Mesodermal cell (in vitro differentiated cells): ENCODE measurements at regions not wholly inside any gene's neighbourhood (a gene's known extent, or its start where the extent isn't known, plus 50 kb on each side); places are given as distances from the start of the nearest gene placed in this dataset.

Source experiments
- H3K27ac ChIP-seq: 2 replicates; pipeline ENCODE4 v1.7.0; 2013; ENCODE audit warnings: mild to moderate bottlenecking, low read depth, low read length, moderate library complexity; ENCODE audit not compliant: severe bottlenecking
- H3K36me3 ChIP-seq: 2 replicates; pipeline ENCODE4 v1.7.1; 2013; ENCODE audit warnings: mild to moderate bottlenecking, low read length, moderate library complexity; ENCODE audit not compliant: control insufficient read depth, insufficient read depth
- H3K4me1 ChIP-seq: one replicate; pipeline ENCODE4 v1.7.1; 2013; ENCODE audit warnings: mild to moderate bottlenecking, low read length; ENCODE audit not compliant: insufficient read depth, control insufficient read depth, poor library complexity, severe bottlenecking
- H3K4me3 ChIP-seq: 2 replicates; pipeline ENCODE4 v1.7.0; 2013; ENCODE audit warnings: low read length, control low read depth, mild to moderate bottlenecking; ENCODE audit not compliant: insufficient read depth, poor library complexity, severe bottlenecking; ENCODE audit errors: extremely low read depth
- H3K9me3 ChIP-seq: 2 replicates; pipeline ENCODE4 v1.7.1; 2013; ENCODE audit warnings: mild to moderate bottlenecking, low read length, moderate library complexity; ENCODE audit not compliant: control insufficient read depth
- WGBS, 2 experiments: methylation state at CpG; one replicate each; pipeline ENCODE4 v1.1.5; 2013; ENCODE audit warnings: missing lambda C conversion rate in 2 of 2; ENCODE audit not compliant: insufficient coverage in 2 of 2; 5-methylcytosine and 5-hydroxymethylcytosine counted together

DNA sequence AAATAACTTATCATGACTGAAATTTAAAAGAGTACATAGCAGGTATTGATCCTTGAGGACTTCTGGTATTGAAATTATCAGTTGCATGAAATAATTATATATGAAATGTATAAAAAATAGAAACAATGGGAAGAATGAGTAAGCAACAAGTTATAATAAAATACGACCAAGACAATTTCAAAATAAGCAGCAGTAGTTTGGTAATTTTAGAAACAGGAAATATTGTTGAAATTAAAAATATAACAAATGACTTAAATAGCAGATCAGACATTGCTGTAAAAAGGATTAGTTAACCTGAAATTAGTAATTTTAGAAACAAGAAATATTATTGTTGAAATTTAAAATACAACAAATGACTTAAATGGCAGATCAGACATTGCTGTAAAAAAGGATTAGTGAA lies 152.3 kb downstream of the BTC start:
- WGBS, 2 experiments: no CpG with 5 or more reads among the region's 1 CpG
- H3K4me1 ChIP-seq: peaks cover 7% of the 10 kb centered on the region
- no peaks in the 10 kb centered on the region for H3K36me3 ChIP-seq
- no peak overlapping the region for H3K27ac ChIP-seq
- H3K4me3 ChIP-seq: no peak overlapping the region
- no peaks in the 10 kb centered on the region for H3K9me3 ChIP-seq

- no CpG with 5 or more reads among the region's 1 CpG for WGBS, 2 experiments
- no peak overlapping the region for H3K4me3 ChIP-seq
- H3K9me3 ChIP-seq: no peaks in the 10 kb centered on the region
- H3K27ac ChIP-seq: no peak overlapping the region
- no peaks in the 10 kb centered on the region for H3K36me3 ChIP-seq
- no peaks in the 10 kb centered on the region for H3K4me1 ChIP-seq
Measured at GRCh38 chr4:74649193-74649592, 145.1 kb downstream of the BTC start.

DNA sequence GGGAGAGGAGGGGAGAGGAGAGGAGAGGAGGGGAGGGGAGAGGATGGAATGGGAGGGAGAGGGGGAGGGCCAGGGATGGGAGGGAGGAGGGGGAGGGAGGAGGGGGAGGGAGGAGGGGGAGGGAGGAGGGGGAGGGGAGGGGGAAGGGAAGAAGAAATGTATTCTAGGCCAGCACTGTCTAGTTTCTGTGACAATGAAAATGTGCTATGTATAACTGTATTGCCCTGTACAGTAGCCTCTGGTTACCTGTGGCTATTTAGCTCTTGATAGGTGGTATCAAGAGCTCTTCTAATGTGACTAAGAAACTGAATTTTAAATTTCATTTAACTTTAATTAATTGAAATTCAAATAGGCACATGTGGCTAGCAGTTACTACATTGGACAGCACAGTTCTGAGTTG lies 143.1 kb downstream of the BTC start:
- Histone ChIP-seq H3K27ac (no peak overlapping the region), H3K36me3 (no peaks in the 10 kb centered on the region), H3K4me1 (no peaks in the 10 kb centered on the region), H3K9me3 (no peaks in the 10 kb centered on the region), H3K4me3 (no peak overlapping the region)

DNA sequence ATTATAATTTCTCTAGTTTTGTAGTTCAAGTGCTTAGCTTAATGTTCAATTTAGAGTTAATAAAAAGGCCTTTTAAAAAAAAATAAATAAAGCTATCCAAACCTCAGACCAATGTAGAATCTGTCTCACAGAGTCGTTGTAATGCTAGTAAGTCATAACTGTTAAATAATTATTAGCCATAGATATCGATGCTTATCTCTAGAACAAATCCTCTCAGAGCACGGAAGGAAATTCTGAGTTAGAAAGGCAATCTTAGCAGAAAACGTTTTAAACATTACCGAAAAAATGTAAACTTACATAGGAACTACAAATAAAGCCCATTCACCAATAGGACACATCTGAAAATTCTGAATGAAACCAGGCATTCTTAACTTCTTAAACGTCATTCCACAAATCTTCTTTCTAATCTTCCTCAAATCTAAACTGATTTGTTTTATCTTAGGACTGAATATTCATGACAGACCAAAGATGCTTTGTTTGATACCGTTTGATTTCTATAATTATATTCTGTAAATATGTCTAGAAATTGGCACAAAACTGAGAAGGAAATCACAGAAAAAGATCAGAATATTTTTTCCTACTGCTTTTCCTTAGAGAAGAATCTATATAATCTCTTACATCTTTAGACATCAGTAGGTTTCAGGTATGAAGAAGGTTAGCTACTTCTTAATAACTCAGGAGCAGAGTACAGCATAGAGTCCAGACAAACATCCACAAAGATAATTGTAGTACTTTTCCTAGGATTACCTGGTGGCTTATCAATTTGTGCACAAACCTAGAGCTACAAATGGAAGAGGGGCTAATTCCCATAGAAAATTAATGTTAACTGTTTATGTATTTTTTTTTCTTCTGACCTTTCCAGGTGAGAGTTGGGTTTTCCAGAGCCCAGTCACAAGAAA lies 140.7 kb downstream of the BTC start:
- no peaks in the 10 kb centered on the region for H3K36me3 ChIP-seq
- no peak overlapping the region for H3K27ac ChIP-seq
- no peaks in the 10 kb centered on the region for H3K9me3 ChIP-seq
- H3K4me1 ChIP-seq: no peaks in the 10 kb centered on the region
- WGBS, 2 experiments: 68 to 83% methylated on average over 2 of the region's 7 CpGs
- H3K4me3 ChIP-seq: no peak overlapping the region

DNA sequence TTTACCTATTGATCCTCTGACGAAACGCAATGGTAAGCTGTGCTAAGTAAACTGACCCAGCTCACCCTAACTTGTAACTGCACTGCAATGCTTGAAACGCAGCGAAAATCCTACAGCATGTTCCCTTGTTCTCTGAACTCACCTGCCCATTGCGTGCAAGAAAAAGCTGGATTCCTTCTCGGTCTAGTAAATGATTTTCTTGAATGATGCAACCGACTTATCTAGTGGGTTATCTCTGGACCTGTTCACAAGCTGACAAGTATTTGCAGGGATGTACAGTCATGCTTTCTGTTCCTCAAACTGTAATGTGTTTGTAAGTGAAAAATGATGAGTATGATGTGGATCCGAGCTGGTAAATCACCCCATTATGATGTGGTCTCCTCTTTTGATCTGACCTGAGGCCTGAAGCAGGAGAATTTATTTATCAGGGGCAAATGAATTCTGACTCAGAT lies 140.1 kb downstream of the BTC start:
- no peaks in the 10 kb centered on the region for H3K4me1 ChIP-seq
- 77 to 79% methylated on average over 8 of the region's 8 CpGs for WGBS, 2 experiments
- no peak overlapping the region for H3K27ac ChIP-seq
- no peaks in the 10 kb centered on the region for H3K9me3 ChIP-seq
- H3K36me3 ChIP-seq: no peaks in the 10 kb centered on the region
- H3K4me3 ChIP-seq: no peak overlapping the region

- Histone ChIP-seq H3K4me3 (no peak overlapping the region), H3K27ac (no peak overlapping the region), H3K4me1 (peaks cover 6% of the 10 kb centered on the region), H3K9me3 (no peaks in the 10 kb centered on the region), H3K36me3 (no peaks in the 10 kb centered on the region)
- WGBS, 2 experiments: 88 to 100% methylated on average over 1 of the region's 1 CpG
Measured at GRCh38 chr4:74656596-74656995, 137.7 kb downstream of the BTC start.

DNA sequence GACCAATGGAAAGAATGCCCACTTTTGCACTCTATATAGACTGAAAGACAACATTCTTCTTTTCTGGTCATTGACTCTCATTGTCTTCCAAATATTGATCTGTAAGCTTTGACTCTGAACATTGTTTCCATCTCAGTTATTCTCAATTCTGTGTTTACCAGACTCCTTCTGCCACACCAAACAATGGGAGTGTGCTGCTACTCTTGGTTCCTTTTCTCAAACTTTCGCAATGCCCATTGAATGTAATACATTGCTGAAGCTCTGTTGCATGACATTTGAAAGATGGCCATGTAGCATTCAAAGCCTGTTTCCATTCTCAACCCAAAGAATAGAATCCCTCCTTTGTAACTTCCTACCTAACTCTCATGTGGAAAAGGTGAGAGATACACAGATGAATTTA lies 136.2 kb downstream of the BTC start:
- Histone ChIP-seq H3K4me3 (no peak overlapping the region), H3K36me3 (no peaks in the 10 kb centered on the region), H3K9me3 (no peaks in the 10 kb centered on the region), H3K27ac (no peak overlapping the region), H3K4me1 (peaks cover 6% of the 10 kb centered on the region)
- WGBS, 2 experiments: 100% methylated on average over 1 of the region's 1 CpG; no CpG with 5 or more reads in 1 of the 2 experiments

DNA sequence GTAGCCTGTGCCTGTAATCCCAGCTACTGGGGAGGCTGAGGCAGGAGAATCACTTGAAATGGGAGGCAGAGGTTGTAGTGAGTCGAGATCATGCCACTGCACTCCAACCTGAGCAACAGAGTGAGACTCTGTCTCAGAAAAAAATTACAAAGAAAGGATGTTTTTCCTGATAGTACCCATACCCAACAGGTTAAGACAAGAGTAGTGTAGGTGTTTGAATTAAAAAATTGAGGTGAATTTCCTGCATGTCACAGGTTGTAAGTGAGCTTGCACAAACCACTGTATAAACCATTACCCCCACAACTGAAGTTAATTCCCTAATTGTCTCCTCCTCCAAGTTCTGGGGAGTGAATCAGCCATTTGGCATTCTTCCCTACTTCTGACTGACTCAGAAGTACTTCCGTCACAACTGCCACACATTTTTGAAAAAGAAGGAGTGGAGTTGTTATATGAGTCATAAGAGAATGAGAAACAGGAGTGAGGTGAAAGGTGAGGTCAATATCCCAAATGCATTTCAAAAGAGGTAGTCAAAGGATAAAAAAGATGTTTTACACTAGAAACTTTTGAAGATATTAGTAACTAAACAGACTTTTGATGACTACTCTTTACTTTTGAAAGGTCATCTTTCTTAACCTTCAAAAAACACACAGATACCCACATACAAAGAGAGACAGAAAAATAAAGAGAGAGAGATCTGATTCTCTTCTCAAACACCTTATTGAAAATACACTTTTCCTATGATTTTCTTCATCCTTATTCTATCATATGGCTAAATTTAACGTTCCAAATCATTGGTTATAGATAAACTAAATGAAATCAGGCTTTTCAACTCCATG lies 134.5 kb downstream of the BTC start:
- H3K36me3 ChIP-seq: no peaks in the 10 kb centered on the region
- WGBS, 2 experiments: 92 to 100% methylated on average over 1 of the region's 3 CpGs
- H3K4me1 ChIP-seq: peaks cover 6% of the 10 kb centered on the region
- H3K4me3 ChIP-seq: no peak overlapping the region
- no peaks in the 10 kb centered on the region for H3K9me3 ChIP-seq
- peak overlapping the region; percentile 73 for H3K27ac ChIP-seq

DNA sequence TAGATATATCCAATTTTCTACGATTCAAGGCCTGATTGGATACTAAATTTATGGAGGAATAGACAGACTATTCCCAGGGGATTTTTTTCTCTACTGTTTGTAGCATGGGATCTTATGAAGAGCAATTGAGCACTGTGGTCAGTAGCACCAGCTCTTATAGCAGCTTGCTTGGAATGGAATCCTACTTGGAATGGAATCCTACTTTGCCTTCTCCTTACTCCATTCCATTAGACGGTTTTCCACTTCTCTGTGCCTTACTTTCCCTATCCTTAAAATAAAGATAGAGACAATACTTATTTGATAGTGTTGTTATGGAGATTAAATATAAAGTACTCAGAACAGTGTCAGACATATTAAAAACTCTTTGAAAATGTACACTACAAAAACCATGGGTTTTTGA lies 133.5 kb downstream of the BTC start:
- H3K4me3 ChIP-seq: no peak overlapping the region
- no peaks in the 10 kb centered on the region for H3K9me3 ChIP-seq
- no peaks in the 10 kb centered on the region for H3K36me3 ChIP-seq
- no CpG with 5 or more reads among the region's 2 CpGs for WGBS, 2 experiments
- no peak overlapping the region for H3K27ac ChIP-seq
- peaks cover 6% of the 10 kb centered on the region for H3K4me1 ChIP-seq

DNA sequence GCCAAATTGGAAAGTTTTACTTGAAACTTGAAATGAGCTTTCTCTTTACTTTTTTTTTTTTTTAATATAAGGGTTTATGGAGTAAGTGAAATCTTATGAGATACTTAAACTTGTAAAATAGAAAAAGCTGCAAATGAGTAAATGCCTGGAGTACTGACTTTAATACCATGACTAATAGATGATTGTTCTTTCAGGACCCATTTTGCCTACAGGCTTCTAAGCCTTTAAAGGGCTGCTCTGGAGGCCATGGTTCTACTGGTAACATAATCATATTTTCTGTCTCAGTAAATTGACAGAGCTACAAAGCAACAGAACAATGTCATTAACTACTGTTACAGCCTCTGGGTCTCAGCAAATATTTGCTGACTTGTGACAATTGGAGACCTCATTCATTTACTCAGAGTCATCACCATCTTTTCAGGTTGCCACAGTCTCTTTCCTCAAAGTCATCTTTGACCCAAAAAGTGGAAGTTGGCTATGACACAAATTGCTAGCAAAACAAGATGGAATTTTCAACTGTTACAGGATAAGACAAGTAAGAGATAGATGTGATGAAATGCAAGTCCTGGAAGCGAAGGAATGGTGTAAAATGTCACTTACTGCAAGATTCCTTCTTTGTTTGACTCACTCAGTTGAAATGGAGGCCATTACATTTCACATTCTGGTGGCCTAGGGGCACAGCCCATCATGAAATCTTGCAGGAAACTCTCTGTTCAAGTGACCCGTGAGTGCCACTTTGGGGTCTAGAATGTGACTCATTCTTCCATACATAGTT lies 132.7 kb downstream of the BTC start:
- 75 to 100% methylated on average over 1 of the region's 2 CpGs for WGBS, 2 experiments
- Histone ChIP-seq H3K4me3 (no peak overlapping the region), H3K27ac (no peak overlapping the region), H3K36me3 (no peaks in the 10 kb centered on the region), H3K4me1 (peaks cover 6% of the 10 kb centered on the region), H3K9me3 (no peaks in the 10 kb centered on the region)
